ENCODE measurements at regions not wholly inside any gene's neighbourhood (a gene's known extent, or its start where the extent isn't known, plus 50 kb on each side); places are given as distances from the start of the nearest gene placed in this dataset.

DNA sequence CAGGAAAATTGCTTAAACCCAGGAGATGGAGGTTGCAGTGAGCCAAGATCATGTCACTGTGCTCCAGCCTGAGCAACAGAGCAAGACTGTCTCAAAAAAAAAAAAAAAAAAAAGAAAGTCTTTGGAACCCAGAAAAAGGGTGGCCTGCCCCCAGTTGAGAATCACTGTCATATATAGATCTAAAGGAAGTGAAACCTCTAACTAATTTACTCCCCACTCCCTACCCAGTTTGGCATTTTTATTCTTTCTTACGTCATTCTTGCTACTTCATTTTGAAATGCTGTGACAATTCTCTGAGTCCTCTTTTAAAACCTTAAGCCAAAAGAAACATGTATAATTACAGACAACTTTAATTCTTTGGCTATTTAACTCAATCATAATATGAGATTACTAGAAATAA, 254.8 kb downstream of the CDC5L start:
- no peak for DNase-seq

GRCh38 chr6:44642870-44643522, 255.5 kb downstream of the CDC5L start:
- peak; percentile 72 for DNase-seq

- DNase-seq = no peak
Measured at GRCh38 chr6:44645276-44645675, 257.8 kb downstream of the CDC5L start.

DNA sequence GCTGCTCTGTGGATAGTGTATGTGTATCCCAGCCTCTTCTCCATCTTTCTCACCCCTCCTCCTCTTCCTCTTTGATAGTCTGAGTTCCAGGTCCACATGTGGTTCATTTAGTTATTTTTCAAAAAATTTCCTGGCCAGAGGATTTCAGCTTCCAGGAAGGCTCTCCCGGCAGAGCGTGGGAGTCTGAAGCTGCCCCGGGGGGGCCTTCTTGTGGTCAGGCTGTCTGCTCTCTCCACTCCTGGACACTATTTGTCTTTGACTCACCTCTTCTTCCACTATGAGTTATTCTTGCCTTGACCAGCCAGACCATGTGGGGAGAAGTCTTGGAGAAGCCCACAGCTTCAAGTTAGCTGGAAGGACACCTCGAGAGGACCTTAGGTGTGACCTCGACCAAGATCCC, 258.8 kb downstream of the CDC5L start:
- no peak for DNase-seq

DNA sequence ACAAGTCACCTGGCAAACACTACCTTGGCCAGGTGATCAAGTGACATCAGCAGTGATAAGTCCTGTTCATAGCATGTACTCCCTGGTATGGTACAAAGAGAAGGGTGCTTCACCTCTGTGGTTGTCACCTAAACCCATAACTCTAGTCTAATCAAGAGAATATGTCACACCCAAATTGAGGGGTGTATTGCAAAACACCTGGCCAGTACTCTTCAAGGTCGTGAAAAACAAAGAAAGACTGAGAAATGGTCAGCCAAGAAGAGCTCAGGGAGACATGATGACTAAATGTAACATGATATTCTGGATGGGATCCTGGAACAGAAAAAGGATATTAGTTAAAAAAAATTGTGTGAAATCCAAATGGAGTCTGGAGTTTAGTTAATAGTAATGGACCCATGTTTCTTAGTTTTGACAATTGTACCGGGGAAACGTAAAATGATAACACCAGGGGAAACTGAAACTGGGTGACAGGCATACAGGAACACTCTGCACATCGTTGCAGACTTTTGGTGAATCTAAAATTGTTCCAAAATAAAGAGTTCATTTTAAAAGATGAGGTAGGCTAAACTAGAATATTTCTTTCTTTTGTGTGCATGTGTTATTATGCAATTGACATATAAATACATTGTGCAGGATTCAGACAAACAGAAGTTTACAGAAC, 262.0 kb downstream of the CDC5L start:
- DNase-seq = no peak

- no peak for DNase-seq
Measured at GRCh38 chr6:44650495-44650894, 263.0 kb downstream of the CDC5L start.

- DNase-seq = no peak
Measured at GRCh38 chr6:44650947-44651346, 263.4 kb downstream of the CDC5L start.

DNA sequence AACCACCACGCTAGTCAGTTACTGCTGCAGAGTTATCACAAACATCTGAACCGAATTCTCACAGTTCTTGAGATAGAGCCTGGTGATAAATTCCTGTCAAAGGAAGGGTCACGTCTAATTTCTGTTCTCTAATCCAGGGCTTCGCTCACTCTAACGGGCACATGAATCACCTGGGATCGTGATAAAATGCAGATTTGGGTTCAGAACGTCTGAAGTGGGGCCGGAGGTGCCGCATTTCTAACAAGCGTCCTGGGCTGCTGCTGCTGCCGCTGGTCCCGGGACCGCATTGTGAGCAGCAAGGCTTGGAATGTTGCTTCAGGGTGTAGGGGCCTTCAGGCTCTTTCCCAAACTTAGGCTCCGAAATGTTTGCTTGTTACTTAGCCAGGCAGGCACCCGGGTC, 264.1 kb downstream of the CDC5L start:
- no peak for DNase-seq

- no peak for DNase-seq
Measured at GRCh38 chr6:44652547-44652946, 265.0 kb downstream of the CDC5L start.

DNA sequence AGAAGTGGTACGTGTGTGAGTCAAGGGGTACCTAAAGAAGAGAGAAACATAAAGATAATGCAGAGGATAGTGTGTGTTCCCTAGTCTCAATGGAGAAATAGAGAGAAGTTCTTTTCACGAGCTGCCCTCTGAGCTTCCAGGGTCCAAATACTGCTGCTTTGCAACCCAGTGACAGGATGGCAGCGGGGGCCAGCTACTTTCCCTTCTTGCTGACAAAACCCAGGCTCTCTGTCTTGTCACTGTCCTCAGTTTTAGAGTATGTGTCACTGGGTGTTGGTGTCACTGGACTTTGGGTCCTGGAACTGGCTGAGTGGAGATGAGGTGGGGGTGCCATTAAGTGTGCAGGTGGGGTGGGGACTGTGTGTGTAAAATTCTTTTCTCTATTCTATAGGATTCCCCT, 265.6 kb downstream of the CDC5L start:
- DNase-seq = no peak

GRCh38 chr6:44653761-44654218, 266.3 kb downstream of the CDC5L start:
- DNase-seq = no peak

DNA sequence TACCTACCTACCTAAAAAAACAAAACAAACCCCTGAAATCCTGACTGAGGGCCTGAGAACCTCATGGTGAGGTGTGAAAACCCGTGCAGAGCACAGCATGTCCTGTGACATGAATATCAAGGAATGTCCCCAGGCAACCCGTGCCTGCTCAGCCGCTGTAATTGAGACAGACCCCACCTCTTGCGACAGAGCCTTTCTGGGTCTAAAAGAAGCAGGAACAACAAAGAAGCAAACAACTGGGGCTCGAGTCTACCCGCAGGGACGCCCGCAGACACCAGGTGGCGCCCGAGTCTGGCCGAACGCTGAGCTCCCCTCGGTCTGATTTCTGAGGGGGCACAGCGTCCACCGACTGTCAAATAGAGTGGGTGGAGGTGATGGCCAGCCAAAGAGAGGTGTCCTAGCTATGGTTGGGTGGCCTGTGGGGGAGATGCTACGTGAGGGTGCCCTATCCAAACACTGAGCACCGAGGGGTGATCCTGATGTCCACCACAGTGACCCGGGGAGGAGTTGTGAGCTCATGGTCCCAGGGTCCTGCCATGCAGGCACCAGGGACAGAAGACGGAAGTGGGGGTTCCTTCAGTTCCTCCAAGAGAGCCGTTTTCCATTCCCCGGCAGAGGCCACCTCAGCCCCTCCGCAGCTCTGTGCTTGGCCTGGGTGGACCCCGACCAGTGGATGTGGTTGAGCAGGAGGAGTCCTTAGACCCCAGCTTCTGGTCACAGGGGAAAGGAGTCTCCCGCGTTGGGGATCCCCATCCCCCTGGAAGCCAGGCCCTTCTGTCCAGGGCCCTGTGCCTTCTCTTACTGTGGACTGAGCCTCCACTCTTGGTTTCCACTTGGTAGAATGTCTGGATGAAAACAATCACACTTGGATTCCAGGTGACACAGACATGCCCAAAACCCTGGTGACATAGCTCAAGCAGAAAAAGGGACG, 268.2 kb downstream of the CDC5L start:
- peak; percentile 94 for DNase-seq

- DNase-seq = no peak
Measured at GRCh38 chr6:44656691-44657090, 269.2 kb downstream of the CDC5L start.

- DNase-seq = no peak
Measured at GRCh38 chr6:44657206-44657819, 269.8 kb downstream of the CDC5L start.

- DNase-seq = no peak
Measured at GRCh38 chr6:44658571-44658970, 271.1 kb downstream of the CDC5L start.

GRCh38 chr6:44659726-44660125, 272.2 kb downstream of the CDC5L start:
- DNase-seq = no peak

DNA sequence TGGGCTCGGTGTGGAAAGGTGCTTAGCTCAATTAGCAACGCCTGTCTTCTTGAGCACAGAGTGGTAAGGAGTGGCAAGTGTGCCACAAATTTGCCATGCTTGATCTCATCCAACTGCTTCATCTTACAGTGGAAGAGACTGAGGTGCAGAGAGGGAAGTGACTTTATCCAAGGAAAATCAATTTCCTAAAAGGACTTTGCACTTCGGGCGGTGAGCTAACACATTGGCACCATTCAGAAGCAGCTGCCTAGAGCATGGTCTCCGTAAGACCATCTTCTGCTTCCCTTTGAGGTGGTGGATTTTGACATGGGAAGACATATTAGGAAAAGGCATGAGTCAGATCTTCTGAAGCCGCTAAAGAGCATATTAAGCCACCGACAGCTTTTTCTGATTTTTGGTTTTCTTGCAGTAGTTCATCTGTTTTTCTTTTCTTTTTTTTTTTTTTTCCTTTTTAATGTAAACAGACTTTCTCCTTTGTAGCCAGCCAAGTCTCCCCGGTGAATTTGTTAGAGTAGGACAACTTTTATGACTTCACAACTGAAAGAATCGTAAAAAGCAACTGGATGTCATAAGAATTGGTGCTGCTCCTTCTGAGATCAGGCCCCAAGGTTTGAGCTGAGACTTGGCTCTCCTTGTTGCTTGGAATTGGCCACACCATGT, 273.2 kb downstream of the CDC5L start:
- DNase-seq = no peak

DNA sequence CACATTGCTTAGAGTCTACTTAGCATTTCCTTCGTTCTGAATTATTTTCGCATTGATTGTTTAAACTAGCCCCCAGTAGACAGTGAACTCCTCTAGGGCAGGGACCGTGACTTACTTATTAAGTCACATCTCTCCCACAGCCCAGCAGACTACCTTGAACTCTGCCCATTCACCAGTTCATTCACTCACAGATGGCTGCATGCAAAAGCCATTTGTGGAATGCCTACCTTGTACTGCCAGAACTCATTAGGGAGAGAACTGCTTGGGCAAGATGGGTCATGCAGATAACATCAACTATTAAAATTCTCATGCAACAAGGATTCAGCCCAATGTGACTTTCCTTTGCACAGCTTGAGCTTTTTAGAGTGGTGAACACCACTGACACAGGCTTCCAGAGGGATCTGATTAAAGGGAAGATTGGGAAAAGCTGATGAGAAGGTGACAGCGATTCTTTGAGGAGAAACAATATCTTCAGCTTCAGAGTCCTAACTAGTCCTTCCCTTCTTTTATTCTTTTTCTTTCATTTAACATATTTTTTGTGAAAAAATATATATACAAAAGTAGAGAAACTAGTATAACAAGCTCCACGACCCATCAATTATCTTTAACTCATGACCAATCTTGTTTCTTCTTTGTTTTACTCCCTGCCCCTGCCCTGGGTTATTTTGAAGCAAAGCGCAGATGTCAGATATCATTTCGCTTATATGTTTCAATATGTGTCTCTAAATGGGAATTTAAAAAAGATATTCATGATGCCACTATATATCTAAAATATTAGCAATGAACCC, 273.9 kb downstream of the CDC5L start:
- DNase-seq = no peak

DNA sequence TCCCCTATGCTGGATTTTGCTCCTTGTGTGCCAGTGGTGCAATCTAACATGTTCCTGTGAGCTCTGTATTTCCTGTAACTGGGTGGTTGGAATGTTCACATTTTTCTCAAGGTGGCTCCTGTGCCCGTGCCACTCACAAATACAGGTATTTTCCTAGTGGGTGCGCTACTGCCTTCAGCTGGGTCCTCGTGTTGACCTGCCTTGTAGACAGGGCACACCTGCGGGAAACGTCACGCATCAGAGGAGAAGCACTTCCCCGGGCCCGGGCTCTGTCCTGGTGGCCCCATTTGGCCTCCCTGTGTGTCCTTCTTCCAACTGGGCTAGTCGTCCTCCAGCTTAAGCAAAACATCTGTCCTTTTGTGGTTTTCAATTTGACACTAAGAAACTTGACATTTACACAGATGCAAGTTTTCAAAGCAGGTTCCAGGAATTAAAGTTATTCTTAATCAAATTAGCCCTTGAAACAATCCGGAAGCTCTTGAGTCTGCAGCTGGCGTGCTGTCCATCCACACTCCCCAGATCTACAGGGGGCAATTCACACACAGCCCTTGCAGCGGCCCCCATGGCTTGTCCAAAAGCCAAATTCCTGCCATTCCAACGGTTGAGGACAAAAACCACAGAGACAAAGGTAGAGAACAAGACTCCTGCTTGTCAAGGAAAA, 275.1 kb downstream of the CDC5L start:
- DNase-seq = no peak

- no peak for DNase-seq
Measured at GRCh38 chr6:44663860-44664634, 276.5 kb downstream of the CDC5L start.

All from activated CD8-positive, alpha-beta memory T cell treated with anti-CD3 and anti-CD28 coated beads for 24 hours (primary cell).